ENCODE measurements at regions not wholly inside any gene's neighbourhood (a gene's known extent, or its start where the extent isn't known, plus 50 kb on each side); places are given as distances from the start of the nearest gene placed in this dataset.
"Not testable (repeated sequence)": the region's sequence is repeated elsewhere in the genome, so short reads cannot be mapped to it uniquely, and the experiment has no call there.

DNA sequence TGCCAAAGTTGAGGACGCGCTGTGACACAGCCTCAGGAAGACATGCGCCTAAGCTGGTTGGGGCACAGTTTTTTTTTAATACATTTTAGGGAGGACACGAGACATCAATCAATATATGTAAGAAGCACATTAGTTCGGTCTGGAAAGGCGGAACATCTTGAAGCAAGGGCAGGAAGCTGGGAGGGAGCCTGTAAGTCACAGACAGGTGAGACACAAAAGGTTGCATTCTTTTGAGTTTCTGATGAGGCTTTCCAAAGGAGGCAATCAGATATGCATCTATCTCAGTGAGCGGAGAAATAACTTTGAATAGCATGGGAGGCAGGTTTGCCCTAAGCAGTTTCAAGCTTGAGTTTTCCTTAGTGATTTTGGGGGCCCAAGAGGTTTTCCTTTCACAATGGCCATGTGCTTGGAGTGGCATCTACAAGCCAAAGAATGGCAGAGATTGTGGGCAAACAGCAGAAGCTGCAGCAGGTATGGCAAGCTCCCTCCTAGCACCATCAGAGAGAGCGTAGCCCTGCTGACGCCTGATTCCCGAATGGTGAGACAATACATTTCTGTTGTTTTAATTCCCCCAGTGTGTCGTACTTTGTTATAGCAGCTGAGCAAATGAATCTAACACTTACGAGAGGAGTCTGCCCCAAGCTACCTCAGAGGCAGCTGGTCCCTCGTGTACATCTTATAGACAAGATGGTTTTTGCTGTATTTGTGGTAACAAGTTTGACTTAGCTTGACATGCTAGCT lies 99.5 kb upstream of the TMTC4 start:
- DNase-seq (ENCODE audit: insufficient read length, low spot score) (no peak), FAIRE-seq (no peak)
- TF ChIP-seq POLR2A (IDR thresholded peaks at IDR 0.05; ENCODE audit: low read depth, low read length) = no peak

- no peak for FAIRE-seq
Measured at GRCh38 chr13:100773429-100773828, 98.8 kb upstream of the TMTC4 start.

GRCh38 chr13:100767192-100767591 lies 92.6 kb upstream of the TMTC4 start:
- DNase-seq (ENCODE audit: insufficient read length, low spot score) (no peak), FAIRE-seq (no peak)
- no peak for TF ChIP-seq POLR2A (IDR thresholded peaks at IDR 0.05; ENCODE audit: low read depth, low read length)

More at GRCh38 chr13:100773429-100773828, 98.8 kb upstream of the TMTC4 start:
- TF ChIP-seq POLR2A (IDR thresholded peaks at IDR 0.05; ENCODE audit: low read depth, low read length) = no peak
- no peak for DNase-seq (ENCODE audit: insufficient read length, low spot score)

GRCh38 chr13:100766570-100766969 lies 92.0 kb upstream of the TMTC4 start:
- FAIRE-seq; DNase-seq (ENCODE audit: insufficient read length, low spot score): not testable (repeated sequence)

GRCh38 chr13:100764937-100765336 lies 90.3 kb upstream of the TMTC4 start:
- DNase-seq (ENCODE audit: insufficient read length, low spot score) = no peak
- no peak for FAIRE-seq
- no peak for TF ChIP-seq POLR2A (IDR thresholded peaks at IDR 0.05; ENCODE audit: low read depth, low read length)

GRCh38 chr13:100762126-100762525 lies 87.5 kb upstream of the TMTC4 start:
- DNase-seq (ENCODE audit: insufficient read length, low spot score); FAIRE-seq: not testable (repeated sequence)

GRCh38 chr13:100755891-100756290 lies 81.3 kb upstream of the TMTC4 start:
- FAIRE-seq = no peak
- TF ChIP-seq POLR2A (IDR thresholded peaks at IDR 0.05; ENCODE audit: low read depth, low read length) = no peak
- DNase-seq (ENCODE audit: insufficient read length, low spot score) = no peak

DNA sequence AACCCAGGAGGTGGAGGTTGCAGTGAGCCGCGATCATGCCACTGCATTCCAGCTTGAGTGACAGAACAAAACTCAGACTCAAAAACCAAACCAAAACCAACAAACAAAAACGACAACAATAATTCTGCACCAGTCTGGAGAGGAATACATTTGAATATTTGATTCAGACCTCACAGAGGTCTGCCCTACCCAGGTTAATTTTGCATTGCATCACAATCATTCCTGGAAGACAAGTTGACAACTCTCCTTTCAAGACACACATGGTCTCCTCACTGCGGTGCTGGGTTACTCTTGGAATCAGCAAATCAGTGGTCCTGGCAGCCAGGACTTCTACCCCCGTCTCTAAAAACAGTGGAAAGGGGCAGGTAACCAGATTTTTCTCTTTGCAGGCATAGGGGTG lies 79.9 kb upstream of the TMTC4 start:
- no peak for TF ChIP-seq POLR2A (IDR thresholded peaks at IDR 0.05; ENCODE audit: low read depth, low read length)
- DNase-seq (ENCODE audit: insufficient read length, low spot score) (no peak), FAIRE-seq (no peak)

- FAIRE-seq (no peak), DNase-seq (ENCODE audit: insufficient read length, low spot score) (no peak)
- no peak for TF ChIP-seq POLR2A (IDR thresholded peaks at IDR 0.05; ENCODE audit: low read depth, low read length)
Measured at GRCh38 chr13:100753376-100753775, 78.8 kb upstream of the TMTC4 start.

GRCh38 chr13:100751826-100752225 lies 77.2 kb upstream of the TMTC4 start:
- FAIRE-seq (no peak), DNase-seq (ENCODE audit: insufficient read length, low spot score) (no peak)
- TF ChIP-seq POLR2A (IDR thresholded peaks at IDR 0.05; ENCODE audit: low read depth, low read length) = no peak

- DNase-seq (ENCODE audit: insufficient read length, low spot score) (no peak), FAIRE-seq (no peak)
- TF ChIP-seq POLR2A (IDR thresholded peaks at IDR 0.05; ENCODE audit: low read depth, low read length) = no peak
Measured at GRCh38 chr13:100746953-100747683, 72.5 kb upstream of the TMTC4 start.

DNA sequence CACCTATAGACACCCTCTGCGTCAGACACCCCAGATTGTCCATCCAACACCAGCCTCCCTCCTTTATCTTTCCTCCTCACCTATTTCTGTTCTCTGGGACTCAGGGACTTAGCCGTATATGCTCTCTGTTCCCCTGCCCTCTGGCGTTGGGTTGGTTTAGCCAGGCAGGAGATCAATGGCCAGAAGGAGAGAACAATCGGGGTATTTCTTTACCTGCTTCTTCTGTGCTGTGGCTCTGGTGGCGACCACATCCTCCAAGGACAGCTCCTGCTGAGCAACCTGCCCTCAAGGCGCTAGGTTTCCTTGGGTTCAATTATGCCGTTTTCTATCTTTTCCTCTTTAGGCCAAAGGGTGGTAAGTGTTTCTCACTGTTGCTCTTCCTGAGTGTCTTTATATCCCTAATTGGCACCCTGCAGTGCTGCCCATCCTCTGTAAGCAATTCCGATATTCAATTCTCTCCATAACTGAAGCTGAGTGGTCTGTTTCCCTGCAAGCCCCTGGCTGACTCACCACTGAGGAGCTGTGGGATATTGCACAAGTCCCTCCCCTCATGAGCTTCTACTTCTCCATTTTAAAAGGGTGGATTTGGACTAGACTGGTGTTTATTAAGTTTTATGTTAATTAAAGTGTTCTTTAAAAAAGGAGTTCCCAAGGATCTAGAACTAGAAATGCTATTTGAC lies 63.7 kb upstream of the TMTC4 start:
- DNase-seq (ENCODE audit: insufficient read length, low spot score) = no peak
- TF ChIP-seq POLR2A (IDR thresholded peaks at IDR 0.05; ENCODE audit: low read depth, low read length) = no peak
- no peak for FAIRE-seq

DNA sequence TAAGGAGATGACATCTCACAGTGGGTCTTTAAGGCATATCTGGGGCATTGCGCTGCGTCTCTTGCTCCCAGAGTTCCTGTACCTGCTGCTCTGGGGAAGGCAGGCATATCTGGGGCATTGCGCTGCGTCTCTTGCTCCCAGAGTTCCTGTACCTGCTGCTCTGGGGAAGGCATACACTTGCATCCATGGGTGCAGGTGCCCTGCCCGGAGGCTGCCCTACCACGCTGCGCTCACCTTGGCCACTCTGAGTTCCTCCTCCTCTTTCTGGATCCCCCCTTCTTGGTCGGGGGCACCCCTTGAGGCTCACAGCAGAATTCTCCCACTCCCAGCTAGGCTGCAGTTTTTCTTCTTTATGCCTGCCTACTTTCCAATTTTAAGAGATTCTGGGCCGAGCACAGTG lies 60.9 kb upstream of the TMTC4 start:
- DNase-seq (ENCODE audit: insufficient read length, low spot score) (no peak), FAIRE-seq (no peak)
- TF ChIP-seq POLR2A (IDR thresholded peaks at IDR 0.05; ENCODE audit: low read depth, low read length) = no peak

DNA sequence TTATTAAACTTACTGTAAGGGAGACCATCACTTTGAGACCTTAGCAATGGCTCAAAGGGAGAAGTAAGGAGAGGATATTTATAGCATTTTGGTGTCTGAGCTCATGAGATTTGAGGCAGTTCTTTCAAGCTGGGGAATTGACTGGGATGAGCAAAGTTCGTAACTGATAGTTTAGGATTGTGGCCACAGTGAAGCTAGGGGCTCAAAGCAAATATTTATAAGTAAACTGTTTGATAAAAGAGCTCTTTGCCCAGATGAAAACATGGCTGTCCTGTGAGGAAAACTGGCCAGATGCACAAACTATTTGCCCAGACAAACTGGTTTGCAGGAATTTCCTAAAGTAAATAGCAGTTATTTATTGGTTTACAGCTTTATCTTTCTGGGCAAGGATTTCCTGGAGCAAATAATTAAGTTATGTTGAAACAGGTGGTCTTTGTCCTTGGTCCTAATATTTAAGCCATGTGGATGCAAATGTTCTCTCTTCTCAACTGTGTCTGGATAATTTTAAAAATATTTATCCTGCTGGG lies 59.7 kb upstream of the TMTC4 start:
- DNase-seq (ENCODE audit: insufficient read length, low spot score) (no peak), FAIRE-seq (no peak)
- no peak for TF ChIP-seq POLR2A (IDR thresholded peaks at IDR 0.05; ENCODE audit: low read depth, low read length)
